K562 (cell line): ENCODE measurements at regions not wholly inside any gene's neighbourhood (a gene's known extent, or its start where the extent isn't known, plus 50 kb on each side); places are given as distances from the start of the nearest gene placed in this dataset.

Experiments
- ATAC-seq: fragments of 200-7000 bp; cut with Tn5 transposase; 3 replicates; pipeline ENCODE4 v1.9.1; 2020; ENCODE audit warnings: moderate library complexity
- BruUV-seq: library from RNA; stranded (reverse); fragments of 400-500 nt; replicated peaks from 2 replicates; lab custom pipeline; 2021; lab: Mats Ljungman, UMichigan
- CTCF ChIA-PET: fragments of 300-600 bp; formaldehyde crosslinking; extraction: SDS; loops from one replicate; lab custom pipeline; 2021; ENCODE audit warnings: low intra/inter-chr PET ratio; lab: Yijun Ruan, JAX
- POLR2A ChIA-PET: fragments of 300-600, 350-650 bp; sonication (Branson Sonifier 250); formaldehyde crosslinking; extraction: SDS; loops from one replicate; lab custom pipeline; 2021; ENCODE audit warnings: antibody characterized with exemption, inconsistent platforms; lab: Yijun Ruan, JAX
- DNase-seq, 4 experiments: peaks; one replicate each; pipeline versions ENCODE4 v3.0.0 to v3.0.0-alpha.2; 2011 to 2018; ENCODE audit warnings: low spot score in 3 of 4, mixed read lengths in 3 of 4; ENCODE audit errors: extremely low read depth in 1 of 4
- FAIRE-seq: peaks from 2 replicates; lab custom pipeline; 2011; peaks lifted over from hg19 to GRCh38; lab: Jason Lieb, UNC
- H2AFZ ChIP-seq: 2 replicates; pipeline ENCODE4 v1.6.0; 2011; ENCODE audit warnings: low read depth, low read length, control low read depth, inconsistent platforms
- H3K27ac ChIP-seq: fragments of 200-600 bp; 3 replicates; pipeline ENCODE4 v1.8.0; 2011; ENCODE audit warnings: low read depth, mild to moderate bottlenecking, control low read depth, inconsistent platforms, low read length, moderate library complexity, mixed read lengths; ENCODE audit errors: extremely low read depth
- H3K27me3 ChIP-seq, 2 experiments: fragments of 300-600 bp in 1 of 2; 2 replicates in 1 of 2; 3 replicates in 1 of 2; pipeline versions ENCODE4 v1.6.0 to v1.8.0; 2011; ENCODE audit warnings: inconsistent platforms in 2 of 2, low read length in 2 of 2, mild to moderate bottlenecking in 1 of 2, mixed read lengths in 1 of 2, moderate library complexity in 1 of 2; ENCODE audit not compliant: control insufficient read depth in 2 of 2, insufficient read depth in 2 of 2
- H3K36me3 ChIP-seq: fragments of 300-600 bp; 3 replicates; pipeline ENCODE4 v1.8.0; 2011; ENCODE audit warnings: mild to moderate bottlenecking, low read length, inconsistent platforms; ENCODE audit not compliant: control insufficient read depth, insufficient read depth
- H3K4me1 ChIP-seq, 2 experiments: fragments of 200-600 bp in 1 of 2; replicated peaks in 1 of 2; 2 replicates in 1 of 2; 3 replicates in 1 of 2; pipeline versions ENCODE4 v1.5.1 to v1.8.0; 2011; ENCODE audit warnings: inconsistent platforms in 2 of 2, low read length in 2 of 2, mild to moderate bottlenecking in 1 of 2, mixed read lengths in 1 of 2, moderate library complexity in 1 of 2; ENCODE audit not compliant: control insufficient read depth in 2 of 2, insufficient read depth in 2 of 2
- H3K4me2 ChIP-seq: 2 replicates; pipeline ENCODE4 v1.6.1; 2011; ENCODE audit warnings: low read length, control low read depth, inconsistent platforms, mixed read lengths; ENCODE audit not compliant: insufficient read depth
- H3K4me3 ChIP-seq: fragments of 200-600 bp; sonication (generic), shearing (Covaris generic); 2 replicates; pipeline ENCODE4 v1.5.1; 2016; ENCODE audit warnings: control low read depth, inconsistent platforms
- H3K79me2 ChIP-seq: fragments of 200-600 bp; 3 replicates; pipeline ENCODE4 v1.8.0; 2011; ENCODE audit warnings: low read length, inconsistent platforms; ENCODE audit not compliant: control insufficient read depth, insufficient read depth
- H3K9ac ChIP-seq, 2 experiments: 2 replicates each; pipeline versions ENCODE4 v1.6.0 to v1.6.1; 2011; ENCODE audit warnings: low read depth in 2 of 2, low read length in 2 of 2, control low read depth in 1 of 2, inconsistent platforms in 1 of 2, mild to moderate bottlenecking in 1 of 2, mixed read lengths in 1 of 2; ENCODE audit not compliant: insufficient read depth in 1 of 2
- H3K9me1 ChIP-seq: one replicate; pipeline ENCODE4 v1.6.0; 2011; ENCODE audit warnings: inconsistent platforms, mild to moderate bottlenecking, low read length, moderate library complexity; ENCODE audit not compliant: control insufficient read depth, insufficient read depth
- H3K9me3 ChIP-seq: replicated peaks from 2 replicates; pipeline ENCODE4 v1.5.1; 2011; ENCODE audit warnings: low read depth, low read length, inconsistent platforms; ENCODE audit not compliant: control insufficient read depth, insufficient read depth
- H4K20me1 ChIP-seq: replicated peaks from 2 replicates; pipeline ENCODE4 v1.6.1; 2011; ENCODE audit warnings: low read length, inconsistent platforms, mixed read lengths; ENCODE audit not compliant: control insufficient read depth, insufficient read depth
- HMGN3 ChIP-seq: IDR thresholded peaks from 2 replicates; pipeline ENCODE4 v1.6.1; 2011; ENCODE audit warnings: borderline replicate concordance, low read depth, mild to moderate bottlenecking, mixed read lengths, low read length; ENCODE audit not compliant: insufficient read length; ENCODE audit errors: extremely low read depth
- KDM1A ChIP-seq, 2 experiments: fragments of 450-650 bp; IDR thresholded peaks; 2 replicates each; pipeline ENCODE4 v1.6.1; 2016; ENCODE audit warnings: mild to moderate bottlenecking in 2 of 2
- NKRF ChIP-seq: fragments of 450-650 bp; IDR thresholded peaks from 2 replicates; pipeline ENCODE4 v1.6.1; 2016; ENCODE audit warnings: borderline replicate concordance
- SMARCA4 ChIP-seq: fragments of 450-650 bp; IDR thresholded peaks from 2 replicates; pipeline ENCODE4 v1.6.1; 2016
- ZNF311 ChIP-seq: fragments of 250-450 bp; sonication (Bioruptor Pico); IDR thresholded peaks from 2 replicates; pipeline ENCODE4 v1.4.0; 2020; ENCODE audit warnings: mild to moderate bottlenecking, moderate library complexity
- ZNF444 ChIP-seq: fragments of 250-450 bp; sonication (Bioruptor Pico); IDR thresholded peaks from 2 replicates; pipeline ENCODE4 v1.4.0; 2020; ENCODE audit warnings: mild to moderate bottlenecking, moderate library complexity
- WGBS: fragments of 100-300 bp; shearing (Covaris generic); methylation state at CpG from one replicate; pipeline ENCODE4 v1.1.6; 2016; ENCODE audit warnings: low coverage, mixed read lengths; ENCODE audit not compliant: insufficient coverage; ENCODE audit errors: missing lambda C conversion rate; 5-methylcytosine and 5-hydroxymethylcytosine counted together
- in situ Hi-C: fragments of 300-500 bp; cut with MboI; formaldehyde crosslinking; loops from 4 replicates; pipeline ENCODE4 v1.15.0; 2018; ENCODE audit warnings: inconsistent platforms, mixed read lengths
- intact Hi-C: fragments of 100-400 bp; cut with micrococcal nuclease; formaldehyde crosslinking; loops from 2 replicates; pipeline ENCODE4 v1.14.2; 2022
- TF ChIP-seq, protein P1 (sequence below), 2 experiments: fragments of 450-650 bp in 1 of 2; sonication (generic) in 1 of 2; formaldehyde crosslinking in 1 of 2; IDR thresholded peaks in 1 of 2; conservative IDR thresholded peaks in 1 of 2; 2 replicates each; pipeline versions ENCODE4 v1.6.1 to v1.8.1; 2016 to 2023; ENCODE audit warnings: mild to moderate bottlenecking in 2 of 2, moderate library complexity in 2 of 2, inconsistent platforms in 1 of 2, missing genetic modification reagents in 1 of 2

GRCh38 chr2:146532509-146533147 lies 1312.2 kb upstream of the ACVR2A start (continued):
- TF ChIP-seq NKRF (no peak), ZNF311 (no peak), SMARCA4 (no peak), ZNF444 (no peak), KDM1A (IDR thresholded peaks at IDR 0.05) (no peak)
- TF ChIP-seq, protein P1, sequence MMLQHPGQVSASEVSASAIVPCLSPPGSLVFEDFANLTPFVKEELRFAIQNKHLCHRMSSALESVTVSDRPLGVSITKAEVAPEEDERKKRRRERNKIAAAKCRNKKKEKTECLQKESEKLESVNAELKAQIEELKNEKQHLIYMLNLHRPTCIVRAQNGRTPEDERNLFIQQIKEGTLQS (IDR thresholded peaks at IDR 0.05): no peak
- TF ChIP-seq, protein P1 (CRISPR knock-in tag; conservative IDR thresholded peaks at IDR 0.05): no peak

- no peaks in the 10 kb centered on the region for H4K20me1 ChIP-seq
- BruUV-seq: no TSS peak
- no peak overlapping the region for H3K4me2 ChIP-seq
- DNase-seq (no peak), FAIRE-seq (no peak), ATAC-seq (no peak)
- no peaks in the 10 kb centered on the region for H3K9me3 ChIP-seq
- H3K27ac ChIP-seq: no peak overlapping the region
- no peaks in the 10 kb centered on the region for H3K36me3 ChIP-seq
- no peak for TF ChIP-seq HMGN3
- H3K9me1 ChIP-seq: no peaks in the 10 kb centered on the region
- H2AFZ ChIP-seq: no peak overlapping the region
- intact Hi-C loops: no loop called here
- WGBS: 0% methylated on average over 3 of the region's 3 CpGs
- H3K79me2 ChIP-seq: no peaks in the 10 kb centered on the region
- H3K27me3 ChIP-seq: no peaks in the 10 kb centered on the region
- in situ Hi-C loops: no loop called here
- no peak overlapping the region for H3K9ac ChIP-seq
- H3K4me1 ChIP-seq: no peaks in the 10 kb centered on the region
- CTCF ChIA-PET: no interaction called here
- no peak overlapping the region for H3K4me3 ChIP-seq
- POLR2A ChIA-PET: no interaction called here
Measured at GRCh38 chr2:146532009-146532408, 1312.8 kb upstream of the ACVR2A start.
